ENCODE measurements at regions not wholly inside any gene's neighbourhood (a gene's known extent, or its start where the extent isn't known, plus 50 kb on each side); places are given as distances from the start of the nearest gene placed in this dataset.

- Histone ChIP-seq H4K5ac (ENCODE audit: low read depth, low read length) (no peak overlapping the region), H2AK9ac (replicated peaks; ENCODE audit: low read depth, low read length, poor library complexity) (no peak overlapping the region), H2BK120ac (ENCODE audit: low read depth, low read length) (no peak overlapping the region), H4K91ac (ENCODE audit: insufficient read depth, low read depth, low read length) (no peak overlapping the region), H3K4ac (ENCODE audit: low read depth, low read length) (no peak overlapping the region), H3K9me3 (ENCODE audit: control insufficient read depth, insufficient read depth, low read length) (no peaks in the 10 kb centered on the region), H2AK5ac (ENCODE audit: low read depth, low read length) (no peak overlapping the region), H2BK5ac (ENCODE audit: low read depth, low read length, poor library complexity, severe bottlenecking) (no peak overlapping the region), H3K9me1 (ENCODE audit: insufficient read depth, low read length) (no peaks in the 10 kb centered on the region), H3K79me1 (ENCODE audit: low read depth in 1 of 2, low read length in 2 of 2) (no peaks in the 10 kb centered on the region), H3K4me3 (ENCODE audit: insufficient read depth, low read depth, low read length) (no peak overlapping the region), H2BK20ac (ENCODE audit: low read depth, low read length) (no peak overlapping the region), H3K23ac (ENCODE audit: low read depth, low read length) (no peak overlapping the region), H3K27ac (ENCODE audit: insufficient read depth, low read length) (no peak overlapping the region), H3K14ac (replicated peaks; ENCODE audit: low read depth, low read length) (no peak overlapping the region), H2BK15ac (ENCODE audit: low read depth, low read length) (no peak overlapping the region), H3K9ac (ENCODE audit: low read depth, low read length) (no peak overlapping the region), H3K27me3 (ENCODE audit: control insufficient read depth, insufficient read depth, low read length) (no peaks in the 10 kb centered on the region), H4K20me1 (ENCODE audit: insufficient read depth, low read length) (no peaks in the 10 kb centered on the region), H3K18ac (ENCODE audit: low read depth, low read length) (no peak overlapping the region), H4K8ac (ENCODE audit: low read depth in 2 of 2, low read length in 2 of 2) (no peak overlapping the region), H3K4me2 (ENCODE audit: low read depth, low read length) (no peak overlapping the region), H2AFZ (replicated peaks; ENCODE audit: low read length, poor library complexity) (no peak overlapping the region), H3K36me3 (ENCODE audit: control insufficient read depth, insufficient read depth, low read length) (no peaks in the 10 kb centered on the region), H3K4me1 (ENCODE audit: control insufficient read depth, insufficient read depth, low read length) (no peaks in the 10 kb centered on the region), H3K56ac (ENCODE audit: extremely low read depth, insufficient read depth, low read length) (no peak overlapping the region)
- no peak for ATAC-seq (ENCODE audit: low read depth)
- no CpG with 5 or more reads among the region's 2 CpGs for WGBS, 2 experiments (ENCODE audit: extremely low coverage in 2 of 2, insufficient read length in 1 of 2)
- in situ Hi-C loops (cut with MboI; ENCODE audit: low sequenced_read_pairs): no loop called here
- intact Hi-C loops (cut with micrococcal nuclease): no loop called here
- ChIA-PET CTCF (no interaction called here), POLR2A (ENCODE audit: unreplicated experiment) (no interaction called here)
- dilution Hi-C loops (cut with HindIII; ENCODE audit: low sequenced_read_pairs, unreplicated experiment): no loop called here
- no TSS peak for BruUV-seq (replicated peaks)
- TF ChIP-seq CTCF (conservative IDR thresholded peaks at IDR 0.05; ENCODE audit: low read depth, low read length) (no peak), FOS (IDR thresholded peaks at IDR 0.05; ENCODE audit: low read depth, low read length) (no peak), MXI1 (IDR thresholded peaks at IDR 0.05; ENCODE audit: borderline replicate concordance, low read depth, low read length) (no peak), USF2 (IDR thresholded peaks at IDR 0.05; ENCODE audit: low read depth, low read length) (no peak), BHLHE40 (IDR thresholded peaks at IDR 0.05; ENCODE audit: low read depth, low read length) (no peak), CEBPB (IDR thresholded peaks at IDR 0.05; ENCODE audit: low read depth, low read length) (no peak), NFE2L2 (IDR thresholded peaks at IDR 0.05; ENCODE audit: low read depth, low read length) (no peak), POLR2A (IDR thresholded peaks at IDR 0.05; ENCODE audit: low read depth, low read length) (no peak), MAFK (IDR thresholded peaks at IDR 0.05; ENCODE audit: low read depth, low read length) (no peak), MAZ (IDR thresholded peaks at IDR 0.05; ENCODE audit: borderline replicate concordance, low read depth, low read length) (no peak), RCOR1 (IDR thresholded peaks at IDR 0.05; ENCODE audit: insufficient replicate concordance, low read length) (no peak), SMC3 (IDR thresholded peaks at IDR 0.05; ENCODE audit: low read depth, low read length) (no peak), CHD1 (IDR thresholded peaks at IDR 0.05; ENCODE audit: low read depth, low read length) (no peak), RFX5 (IDR thresholded peaks at IDR 0.05; ENCODE audit: low read depth, low read length) (no peak), RAD21 (IDR thresholded peaks at IDR 0.05; ENCODE audit: low read length) (no peak), ELK1 (IDR thresholded peaks at IDR 0.05; ENCODE audit: borderline replicate concordance, low read depth, low read length) (no peak)
- no peak for DNase-seq
Measured at GRCh38 chr11:112809429-112809828, 151.8 kb upstream of the NCAM1 start.
